Keratinocyte (primary cell): ENCODE measurements at regions not wholly inside any gene's neighbourhood (a gene's known extent, or its start where the extent isn't known, plus 50 kb on each side); places are given as distances from the start of the nearest gene placed in this dataset.

Experiments used
- EZH2 ChIP-seq: IDR thresholded peaks from one replicate; pipeline ENCODE4 v1.6.1; 2012; ENCODE audit warnings: inconsistent platforms, mild to moderate bottlenecking, low read length, moderate library complexity
- TF ChIP-seq, protein P1 (sequence below), 3 experiments: IDR thresholded peaks in 1 of 3; conservative IDR thresholded peaks in 1 of 3; optimal IDR thresholded peaks in 1 of 3; 2 replicates in 2 of 3; 3 replicates in 1 of 3; pipeline versions ENCODE3 to v1.5.1; 2011; ENCODE audit warnings: low read length in 3 of 3, mild to moderate bottlenecking in 3 of 3, moderate library complexity in 2 of 3, control low read depth in 1 of 3, inconsistent platforms in 1 of 3; ENCODE audit not compliant: insufficient read depth in 2 of 3; ENCODE audit errors: extremely low read depth in 1 of 3

GRCh38 chr6:121522771-121523386 is 87.4 kb downstream of the GJA1 start:
- TF ChIP-seq, protein P1, sequence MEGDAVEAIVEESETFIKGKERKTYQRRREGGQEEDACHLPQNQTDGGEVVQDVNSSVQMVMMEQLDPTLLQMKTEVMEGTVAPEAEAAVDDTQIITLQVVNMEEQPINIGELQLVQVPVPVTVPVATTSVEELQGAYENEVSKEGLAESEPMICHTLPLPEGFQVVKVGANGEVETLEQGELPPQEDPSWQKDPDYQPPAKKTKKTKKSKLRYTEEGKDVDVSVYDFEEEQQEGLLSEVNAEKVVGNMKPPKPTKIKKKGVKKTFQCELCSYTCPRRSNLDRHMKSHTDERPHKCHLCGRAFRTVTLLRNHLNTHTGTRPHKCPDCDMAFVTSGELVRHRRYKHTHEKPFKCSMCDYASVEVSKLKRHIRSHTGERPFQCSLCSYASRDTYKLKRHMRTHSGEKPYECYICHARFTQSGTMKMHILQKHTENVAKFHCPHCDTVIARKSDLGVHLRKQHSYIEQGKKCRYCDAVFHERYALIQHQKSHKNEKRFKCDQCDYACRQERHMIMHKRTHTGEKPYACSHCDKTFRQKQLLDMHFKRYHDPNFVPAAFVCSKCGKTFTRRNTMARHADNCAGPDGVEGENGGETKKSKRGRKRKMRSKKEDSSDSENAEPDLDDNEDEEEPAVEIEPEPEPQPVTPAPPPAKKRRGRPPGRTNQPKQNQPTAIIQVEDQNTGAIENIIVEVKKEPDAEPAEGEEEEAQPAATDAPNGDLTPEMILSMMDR (optimal IDR thresholded peaks at IDR 0.05 in 1 of 3, IDR thresholded peaks at IDR 0.05 in 1 of 3, conservative IDR thresholded peaks at IDR 0.05 in 1 of 3; ENCODE audit: extremely low read depth in 1 of 3, insufficient read depth in 2 of 3, low read length in 3 of 3): no peak
- no peak for TF ChIP-seq EZH2
